MM.1S (cell line): ENCODE measurements at regions not wholly inside any gene's neighbourhood (a gene's known extent, or its start where the extent isn't known, plus 50 kb on each side); places are given as distances from the start of the nearest gene placed in this dataset.

Experiments used
- EZH2 ChIP-seq: fragments of 300-600 bp; sonication (generic); optimal IDR thresholded peaks from 2 replicates; pipeline ENCODE3; 2017; ENCODE audit warnings: low read depth, mild to moderate bottlenecking, antibody characterized with exemption, low read length, mixed read lengths
- TF ChIP-seq, protein P1 (sequence below): fragments of 300-600 bp; sonication (generic); IDR thresholded peaks from 2 replicates; pipeline ENCODE4 v1.5.1; 2016; ENCODE audit warnings: antibody characterized with exemption, low read length, mixed read lengths

GRCh38 chr13:81988567-81988966 lies 1647.6 kb upstream of the SPRY2 start:
- TF ChIP-seq, protein P1, sequence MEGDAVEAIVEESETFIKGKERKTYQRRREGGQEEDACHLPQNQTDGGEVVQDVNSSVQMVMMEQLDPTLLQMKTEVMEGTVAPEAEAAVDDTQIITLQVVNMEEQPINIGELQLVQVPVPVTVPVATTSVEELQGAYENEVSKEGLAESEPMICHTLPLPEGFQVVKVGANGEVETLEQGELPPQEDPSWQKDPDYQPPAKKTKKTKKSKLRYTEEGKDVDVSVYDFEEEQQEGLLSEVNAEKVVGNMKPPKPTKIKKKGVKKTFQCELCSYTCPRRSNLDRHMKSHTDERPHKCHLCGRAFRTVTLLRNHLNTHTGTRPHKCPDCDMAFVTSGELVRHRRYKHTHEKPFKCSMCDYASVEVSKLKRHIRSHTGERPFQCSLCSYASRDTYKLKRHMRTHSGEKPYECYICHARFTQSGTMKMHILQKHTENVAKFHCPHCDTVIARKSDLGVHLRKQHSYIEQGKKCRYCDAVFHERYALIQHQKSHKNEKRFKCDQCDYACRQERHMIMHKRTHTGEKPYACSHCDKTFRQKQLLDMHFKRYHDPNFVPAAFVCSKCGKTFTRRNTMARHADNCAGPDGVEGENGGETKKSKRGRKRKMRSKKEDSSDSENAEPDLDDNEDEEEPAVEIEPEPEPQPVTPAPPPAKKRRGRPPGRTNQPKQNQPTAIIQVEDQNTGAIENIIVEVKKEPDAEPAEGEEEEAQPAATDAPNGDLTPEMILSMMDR = no peak
- no peak for TF ChIP-seq EZH2
